GDM1 (cell line): ENCODE measurements at regions not wholly inside any gene's neighbourhood (a gene's known extent, or its start where the extent isn't known, plus 50 kb on each side); places are given as distances from the start of the nearest gene placed in this dataset.
"Not testable (repeated sequence)": the region's sequence is repeated elsewhere in the genome, so short reads cannot be mapped to it uniquely, and the experiment has no call there.

ENCODE experiments used
- DNase-seq: peaks from one replicate; lab custom pipeline; 2025; lab: John Stamatoyannopoulos, UW

DNA sequence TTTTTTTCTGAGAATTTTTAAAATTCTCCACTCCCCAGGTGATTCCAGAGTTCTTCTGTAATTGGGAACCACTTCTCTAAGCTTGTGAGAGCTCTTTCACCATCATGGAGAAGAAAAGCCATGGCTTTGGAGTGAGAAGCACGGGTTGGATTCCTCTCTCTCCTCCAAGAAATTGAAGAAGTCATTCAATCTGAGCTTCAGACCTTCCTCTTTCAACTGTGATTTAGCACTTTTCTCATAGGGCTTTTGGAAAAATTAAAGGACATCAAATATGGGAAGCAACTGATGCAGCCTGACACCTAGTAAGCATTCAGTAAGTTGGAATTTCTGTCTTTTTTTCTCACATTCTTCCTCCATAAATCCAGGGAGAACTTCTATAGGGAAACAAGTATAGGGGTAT lies 580.4 kb upstream of the KLF4 start:
- no peak for DNase-seq

DNA sequence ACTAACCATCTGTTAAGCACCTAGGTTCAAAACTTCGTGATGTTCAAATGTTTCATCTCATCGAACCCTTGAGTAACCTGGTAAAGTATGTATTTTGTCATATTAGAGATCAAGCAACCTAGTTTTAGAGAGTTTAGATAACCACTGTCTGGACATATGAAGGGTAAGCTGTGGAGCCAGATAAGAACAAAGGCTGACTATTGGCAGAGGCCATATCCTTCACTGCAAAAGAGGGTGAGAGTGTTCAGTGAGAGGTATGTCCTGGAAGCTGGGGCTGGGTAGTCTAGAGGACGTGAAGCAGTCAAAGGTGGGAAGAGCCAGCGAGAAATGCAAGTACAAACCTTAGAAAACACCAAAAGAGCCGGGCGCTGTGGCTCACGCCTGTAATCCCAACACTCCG lies 573.1 kb upstream of the KLF4 start:
- DNase-seq, result no peak

DNA sequence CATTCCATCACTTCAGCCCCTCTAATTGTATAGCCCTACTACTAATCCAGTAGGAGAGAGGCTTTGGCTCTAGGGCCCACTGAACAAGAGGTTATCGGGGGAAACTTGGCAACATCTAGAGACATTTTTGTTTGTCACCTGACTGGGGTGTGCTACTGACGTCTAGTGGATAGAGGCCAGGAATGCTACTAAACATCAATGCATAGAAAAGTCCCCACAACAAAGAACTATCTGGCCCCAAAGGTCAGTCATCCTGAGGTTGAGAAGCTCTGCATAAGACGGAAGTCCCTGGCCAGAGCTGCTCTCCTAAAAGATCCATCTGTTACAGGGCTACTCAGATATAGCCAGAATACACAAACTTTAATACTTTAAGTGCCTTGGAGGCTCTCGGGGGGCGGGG lies 570.6 kb upstream of the KLF4 start:
- DNase-seq, result no peak

GRCh38 chr9:108058135-108058814 lies 568.7 kb upstream of the KLF4 start:
- no peak for DNase-seq

GRCh38 chr9:108057421-108058134 lies 568.0 kb upstream of the KLF4 start:
- DNase-seq, result no peak

- no peak for DNase-seq
These were observed 567.3 kb upstream of the KLF4 start for GRCh38 chr9:108056805-108057386.

- no peak for DNase-seq
These were observed 566.7 kb upstream of the KLF4 start for GRCh38 chr9:108056084-108056804.

DNA sequence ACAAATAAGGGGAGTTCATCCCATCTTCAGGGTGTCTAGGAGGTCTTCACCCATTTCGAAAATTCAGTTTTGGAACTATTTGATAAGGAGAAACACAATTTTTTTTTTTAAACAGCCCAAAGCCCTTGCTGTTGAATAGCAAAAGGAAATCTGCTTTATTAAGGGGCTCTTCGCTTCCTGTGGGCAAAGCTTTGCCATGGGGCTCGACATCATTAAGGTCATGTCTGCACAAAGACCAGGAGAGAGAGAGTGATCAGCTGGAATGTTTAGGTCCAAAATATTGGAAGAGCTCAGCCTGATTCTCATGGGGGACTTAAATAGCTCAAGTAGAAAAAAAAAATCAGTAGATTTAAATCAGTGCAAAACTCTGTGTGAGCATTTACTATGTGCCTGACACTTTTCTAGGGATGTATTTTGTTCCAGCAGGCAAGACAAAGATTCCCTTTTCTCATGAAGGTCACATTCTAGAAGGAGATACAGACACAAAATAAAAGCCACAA lies 564.6 kb upstream of the KLF4 start:
- DNase-seq, result no peak

DNA sequence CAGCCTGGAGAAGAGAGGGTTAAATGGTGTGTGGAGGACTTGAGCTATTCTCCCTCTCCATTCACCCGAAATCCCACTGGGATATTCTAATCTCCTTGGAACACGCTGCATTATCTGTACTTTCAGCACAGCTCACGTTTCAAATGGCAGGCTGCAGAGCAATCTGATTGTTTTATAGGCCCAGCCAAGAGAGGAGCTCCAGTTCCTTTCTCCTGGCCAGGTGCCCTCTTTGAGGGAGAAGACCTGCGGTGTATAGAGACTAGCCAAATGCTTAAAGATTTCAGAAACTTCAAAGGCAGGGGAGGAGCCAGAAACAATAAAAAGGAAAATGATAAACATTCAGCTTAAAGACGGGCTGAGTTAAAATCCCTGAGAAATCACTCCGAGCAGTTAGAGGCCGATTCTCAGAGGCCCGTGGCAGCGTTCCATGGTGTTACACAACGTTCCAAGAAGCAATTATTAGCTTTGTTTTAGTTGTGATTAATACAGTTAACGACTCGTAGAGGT lies 564.0 kb upstream of the KLF4 start:
- no peak for DNase-seq

DNA sequence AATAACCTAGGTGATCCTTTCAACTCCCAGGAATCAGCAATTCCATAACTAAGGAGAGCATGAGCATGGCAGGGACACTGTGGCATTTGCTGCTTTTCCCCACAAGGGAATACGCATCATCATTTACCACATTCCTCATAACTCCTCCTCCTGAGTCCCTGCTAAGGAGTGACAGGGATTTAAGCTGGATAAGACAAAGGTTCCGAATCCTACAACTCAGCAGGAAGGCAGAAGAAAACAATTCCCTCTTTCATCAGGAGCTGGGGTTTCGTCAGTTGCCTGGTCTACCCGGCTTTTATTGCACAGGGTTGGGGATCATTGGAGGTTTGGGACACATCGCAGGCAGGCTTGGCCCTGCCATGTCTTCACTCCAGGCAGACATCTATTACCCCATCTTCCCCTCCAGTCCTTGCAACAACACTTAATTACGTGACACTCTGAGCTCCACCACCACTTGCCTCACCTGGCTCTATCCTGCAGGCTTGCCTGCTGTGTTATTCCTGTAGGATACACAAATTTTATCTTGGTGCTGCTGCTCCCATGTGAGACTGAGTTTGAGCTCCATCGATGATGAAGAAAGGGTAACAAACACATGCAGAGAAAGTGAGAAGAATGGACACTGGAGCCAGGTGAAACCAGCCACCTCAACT lies 563.0 kb upstream of the KLF4 start:
- no peak for DNase-seq

DNA sequence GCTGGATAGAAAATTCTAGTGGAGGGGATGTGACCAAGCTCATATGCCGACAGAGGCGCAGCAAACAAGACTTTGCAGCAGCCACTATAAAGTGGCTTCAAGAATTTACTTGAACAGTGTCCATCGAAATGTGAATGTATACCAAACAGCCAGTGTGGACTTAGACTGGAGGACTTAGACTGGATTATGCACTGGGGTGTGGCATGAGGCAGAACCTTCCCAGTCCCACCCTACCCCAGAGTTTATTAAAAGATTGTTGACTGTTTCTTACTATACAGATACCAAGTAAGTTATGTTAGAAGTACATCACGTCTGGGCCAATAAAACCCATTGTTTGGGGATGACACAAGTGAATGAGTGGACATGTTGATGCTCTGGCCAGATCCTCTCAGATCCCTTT lies 561.3 kb upstream of the KLF4 start:
- DNase-seq, result no peak

- DNase-seq, result no peak
These were observed 560.3 kb upstream of the KLF4 start for GRCh38 chr9:108049671-108050494.

DNA sequence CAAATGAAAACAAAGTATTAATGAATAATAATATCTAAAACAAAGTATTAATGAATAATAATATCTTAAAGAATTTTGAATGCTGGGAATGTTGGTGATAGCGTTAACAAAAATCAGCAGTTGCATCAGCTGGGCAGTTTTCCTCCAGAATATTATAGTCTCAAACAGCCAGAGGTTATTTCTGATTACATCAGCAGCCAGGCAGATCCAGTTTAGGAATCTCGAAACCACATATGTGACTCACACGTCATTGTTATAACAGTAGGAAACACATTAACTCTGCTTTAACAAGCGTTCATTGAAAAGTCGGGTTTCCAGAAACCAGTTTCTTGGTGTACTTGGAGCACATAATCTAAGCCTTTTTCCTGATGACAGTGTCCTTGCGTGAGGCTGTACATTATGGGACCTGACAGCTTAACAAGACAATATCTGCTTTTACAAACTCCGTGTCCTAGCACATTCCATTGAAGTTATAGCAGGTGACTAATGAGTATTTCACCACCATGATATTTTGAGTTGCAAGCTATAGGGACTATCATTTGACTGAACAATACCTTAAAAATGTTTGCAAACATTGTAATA lies 559.5 kb upstream of the KLF4 start:
- DNase-seq, result no peak

DNA sequence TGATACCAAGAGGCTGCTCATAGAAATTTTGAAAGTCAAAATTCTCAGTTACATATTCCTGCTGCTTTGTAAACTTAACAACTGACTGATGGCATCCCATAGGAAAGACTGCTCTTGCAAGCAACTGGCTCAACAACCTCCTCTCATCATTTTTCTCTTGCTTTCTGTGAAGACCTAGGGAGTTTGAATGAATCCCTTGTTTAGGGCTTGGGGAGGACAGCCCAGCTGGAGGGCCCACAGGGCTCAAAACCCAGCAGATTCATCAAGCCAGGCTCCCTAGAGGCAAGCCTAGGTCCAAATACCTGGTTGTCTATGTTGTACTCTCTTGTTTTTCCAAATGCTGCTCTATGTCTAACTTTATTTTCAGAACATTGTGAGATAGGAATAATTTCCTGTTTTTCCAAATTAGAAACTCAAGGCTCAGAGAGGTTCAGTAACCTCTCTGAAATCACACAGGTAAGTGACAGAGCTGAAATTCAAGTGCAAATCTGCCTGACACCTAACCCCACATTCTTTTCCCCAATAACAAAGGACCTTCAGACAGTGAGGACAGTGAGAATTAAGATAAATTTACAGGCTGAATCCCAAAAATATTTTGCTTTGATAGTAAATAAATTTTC lies 558.9 kb upstream of the KLF4 start:
- DNase-seq, result no peak

- DNase-seq, result not testable (repeated sequence)
These were observed 558.2 kb upstream of the KLF4 start for GRCh38 chr9:108047777-108048176.

- no peak for DNase-seq
These were observed 557.7 kb upstream of the KLF4 start for GRCh38 chr9:108047264-108047663.

- no peak for DNase-seq
These were observed 556.3 kb upstream of the KLF4 start for GRCh38 chr9:108045851-108046250.

- no peak for DNase-seq
These were observed 554.0 kb upstream of the KLF4 start for GRCh38 chr9:108043585-108043984.

- no peak for DNase-seq
These were observed 552.0 kb upstream of the KLF4 start for GRCh38 chr9:108041551-108041950.

- DNase-seq, result no peak
These were observed 551.2 kb upstream of the KLF4 start for GRCh38 chr9:108040783-108041182.
